GM23338 (cell line): ENCODE measurements at regions not wholly inside any gene's neighbourhood (a gene's known extent, or its start where the extent isn't known, plus 50 kb on each side); places are given as distances from the start of the nearest gene placed in this dataset.

Source experiments
- ATAC-seq: fragments of 200-7000 bp; cut with Tn5 transposase; 3 replicates; pipeline ENCODE4 v1.9.1; 2020
- DNase-seq: peaks from one replicate; pipeline ENCODE4 v3.0.0-alpha.2; 2015; ENCODE audit warnings: low spot score
- H2AFZ ChIP-seq: fragments of 200-600 bp; sonication (generic); 2 replicates; pipeline ENCODE4 v1.8.0; 2016; ENCODE audit warnings: antibody characterized with exemption, mild to moderate bottlenecking, moderate library complexity
- H3F3A ChIP-seq: fragments of 200-600 bp; sonication (generic); replicated peaks from 2 replicates; pipeline ENCODE4 v1.8.0; 2017; ENCODE audit warnings: antibody characterized with exemption, mixed run types, low read depth
- H3K27ac ChIP-seq: fragments of 200-600 bp; sonication (generic); 2 replicates; pipeline ENCODE4 v1.6.1; 2016; ENCODE audit warnings: low read depth
- H3K27me3 ChIP-seq: fragments of 200-600 bp; sonication (generic); 2 replicates; pipeline ENCODE4 v1.8.0; 2016; ENCODE audit warnings: mild to moderate bottlenecking, mixed run types, moderate library complexity; ENCODE audit not compliant: insufficient read depth
- H3K36me3 ChIP-seq: fragments of 200-600 bp; sonication (generic); 2 replicates; pipeline ENCODE4 v1.8.0; 2016; ENCODE audit warnings: mild to moderate bottlenecking; ENCODE audit not compliant: insufficient read depth
- H3K4me1 ChIP-seq: fragments of 200-600 bp; sonication (generic); 2 replicates; pipeline ENCODE4 v1.8.0; 2016; ENCODE audit warnings: mild to moderate bottlenecking, moderate library complexity; ENCODE audit not compliant: insufficient read depth
- H3K4me2 ChIP-seq: fragments of 200-600 bp; sonication (generic); 2 replicates; pipeline ENCODE4 v1.7.1; 2017; ENCODE audit warnings: mixed run types
- H3K4me3 ChIP-seq: fragments of 200-600 bp; sonication (generic); 2 replicates; pipeline ENCODE4 v1.6.1; 2016; ENCODE audit warnings: mixed run types
- H3K79me2 ChIP-seq: fragments of 200-600 bp; sonication (generic); replicated peaks from 2 replicates; pipeline ENCODE4 v1.8.0; 2017; ENCODE audit warnings: mild to moderate bottlenecking; ENCODE audit not compliant: insufficient read depth
- H3K9me2 ChIP-seq: fragments of 200-600 bp; sonication (generic); 2 replicates; pipeline ENCODE4 v1.8.0; 2017; ENCODE audit not compliant: insufficient read depth
- H4K20me1 ChIP-seq: fragments of 200-600 bp; sonication (generic); replicated peaks from 2 replicates; pipeline ENCODE4 v1.8.0; 2017; ENCODE audit warnings: mild to moderate bottlenecking; ENCODE audit not compliant: insufficient read depth
- H3K27ac Mint-ChIP-seq: 2 replicates; pipeline ENCODE4 v1.8.0; 2020; ENCODE audit warnings: inconsistent platforms, mild to moderate bottlenecking, moderate library complexity, mixed read lengths
- H3K27me3 Mint-ChIP-seq: 3 replicates; pipeline ENCODE4 v1.8.0; 2022; ENCODE audit warnings: low read depth, mild to moderate bottlenecking, moderate library complexity, mixed read lengths, inconsistent platforms; ENCODE audit not compliant: insufficient read depth, poor library complexity
- H3K36me3 Mint-ChIP-seq: 3 replicates; pipeline ENCODE4 v1.8.0; 2021; ENCODE audit warnings: low read depth, mild to moderate bottlenecking, inconsistent platforms, moderate library complexity, mixed read lengths
- H3K4me1 Mint-ChIP-seq: 3 replicates; pipeline ENCODE4 v1.8.0; 2020; ENCODE audit warnings: mild to moderate bottlenecking, inconsistent platforms, mixed read lengths
- H3K4me3 Mint-ChIP-seq: 3 replicates; pipeline ENCODE4 v1.8.0; 2021; ENCODE audit warnings: moderate library complexity, mild to moderate bottlenecking, inconsistent platforms, mixed read lengths
- H3K9me3 Mint-ChIP-seq: 3 replicates; pipeline ENCODE4 v1.8.0; 2020; ENCODE audit warnings: moderate library complexity, mild to moderate bottlenecking, inconsistent platforms, mixed read lengths
- CREB1 ChIP-seq: fragments of 250-450 bp; sonication (Bioruptor Pico); IDR thresholded peaks from 2 replicates; pipeline ENCODE4 v1.5.0; 2020; ENCODE audit warnings: low read depth, mild to moderate bottlenecking, moderate library complexity
- CTCF ChIP-seq, 2 experiments: fragments of 200-600 bp in 1 of 2; sonication (generic) in 1 of 2; conservative IDR thresholded peaks; 2 replicates each; pipeline versions ENCODE4 v1.5.1 to v1.6.1; 2016 to 2017; ENCODE audit warnings: antibody characterized with exemption in 2 of 2, low read depth in 2 of 2, mild to moderate bottlenecking in 2 of 2, moderate library complexity in 1 of 2
- EZH2phosphoT487 ChIP-seq: fragments of 200-600 bp; sonication (generic); IDR thresholded peaks from one replicate; pipeline ENCODE4 v1.8.1; 2018; ENCODE audit warnings: antibody characterized with exemption; ENCODE audit not compliant: unreplicated experiment
- JUNB ChIP-seq: IDR thresholded peaks from one replicate; pipeline ENCODE4 v1.6.1; 2016; ENCODE audit warnings: antibody characterized with exemption; ENCODE audit not compliant: unreplicated experiment
- NANOG ChIP-seq: IDR thresholded peaks from 2 replicates; pipeline ENCODE4 v1.6.1; 2016; ENCODE audit warnings: antibody characterized with exemption, borderline replicate concordance
- POLR2AphosphoS5 ChIP-seq: IDR thresholded peaks from 2 replicates; pipeline ENCODE4 v1.6.1; 2016; ENCODE audit warnings: antibody characterized with exemption, low read depth
- ZNF114 ChIP-seq: fragments of 250-450 bp; sonication (Bioruptor Pico); IDR thresholded peaks from 2 replicates; pipeline ENCODE4 v1.5.0; 2020; ENCODE audit warnings: mild to moderate bottlenecking, moderate library complexity
- TF ChIP-seq, protein P1 (sequence below): fragments of 250-450 bp; sonication (Bioruptor Pico); IDR thresholded peaks from 2 replicates; pipeline ENCODE4 v1.5.0; 2020; ENCODE audit warnings: mild to moderate bottlenecking, moderate library complexity

DNA sequence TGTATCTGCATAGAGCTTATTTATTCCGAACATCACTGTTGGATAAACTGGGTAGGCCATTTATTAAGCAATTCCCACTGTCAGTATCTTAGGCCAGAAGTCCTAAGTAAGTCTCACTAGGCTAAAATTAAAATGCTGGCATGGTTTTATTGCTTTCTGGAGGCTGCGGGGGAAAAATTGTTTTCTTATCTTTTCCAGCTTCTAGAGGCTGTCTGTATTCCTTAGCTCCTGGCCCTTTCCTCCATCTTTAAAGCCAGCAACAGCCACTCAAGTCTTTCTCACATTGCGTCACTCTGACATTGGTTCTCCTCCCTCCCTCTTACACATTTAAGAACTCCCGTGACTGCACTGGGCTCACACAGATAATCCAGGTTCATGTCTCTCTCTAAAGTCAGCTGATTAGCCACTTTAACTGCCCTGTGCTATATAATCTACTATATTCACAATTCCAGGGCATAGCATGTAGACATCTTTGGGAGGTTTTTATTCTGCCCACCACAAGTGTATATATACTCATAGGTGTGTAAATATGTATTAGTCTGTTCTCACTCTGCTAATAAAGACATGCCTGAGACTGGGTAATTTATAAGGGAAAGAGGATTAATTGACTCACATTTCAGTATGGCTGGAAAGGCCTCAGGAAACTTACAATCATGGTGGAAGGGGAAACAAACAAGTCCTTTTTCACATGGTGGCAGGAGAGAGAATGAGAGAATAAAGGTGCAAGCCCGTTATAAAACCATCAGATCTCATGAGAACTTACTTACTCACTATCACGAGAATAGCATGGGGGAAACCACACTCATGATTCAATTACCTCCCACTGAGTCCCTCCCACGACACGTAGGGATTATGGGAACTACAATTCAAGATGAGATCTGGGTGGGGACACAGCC, 113.5 kb upstream of the SLC7A14 start:
- Mint-ChIP-seq H3K36me3 (no peaks in the 10 kb centered on the region), H3K4me3 (no peak overlapping the region), H3K9me3 (no peaks in the 10 kb centered on the region), H3K27me3 (peaks cover 2% of the 10 kb centered on the region), H3K27ac (no peak overlapping the region), H3K4me1 (peaks cover 18% of the 10 kb centered on the region)
- H3K4me2 ChIP-seq = no peak overlapping the region
- ATAC-seq (no peak), DNase-seq (no peak)
- H3K4me3 ChIP-seq = no peak overlapping the region
- no peaks in the 10 kb centered on the region for H3K79me2 ChIP-seq
- no peak overlapping the region for H2AFZ ChIP-seq
- no peak overlapping the region for H3K27ac ChIP-seq
- no peaks in the 10 kb centered on the region for H4K20me1 ChIP-seq
- H3K27me3 ChIP-seq = no peaks in the 10 kb centered on the region
- H3F3A ChIP-seq = no peaks in the 10 kb centered on the region
- H3K4me1 ChIP-seq = peaks cover 13% of the 10 kb centered on the region
- peaks cover 8% of the 10 kb centered on the region for H3K9me2 ChIP-seq
- TF ChIP-seq EZH2phosphoT487 = no peak
- TF ChIP-seq POLR2AphosphoS5 = no peak
- no peak for TF ChIP-seq CREB1 (CRISPR knock-in tag)
- TF ChIP-seq JUNB = no peak
- TF ChIP-seq ZNF114 = no peak
- no peak for TF ChIP-seq NANOG
- TF ChIP-seq CTCF (conservative IDR thresholded peaks at IDR 0.05; ENCODE audit: low read depth in 2 of 2) = no peak
- no peaks in the 10 kb centered on the region for H3K36me3 ChIP-seq

DNA sequence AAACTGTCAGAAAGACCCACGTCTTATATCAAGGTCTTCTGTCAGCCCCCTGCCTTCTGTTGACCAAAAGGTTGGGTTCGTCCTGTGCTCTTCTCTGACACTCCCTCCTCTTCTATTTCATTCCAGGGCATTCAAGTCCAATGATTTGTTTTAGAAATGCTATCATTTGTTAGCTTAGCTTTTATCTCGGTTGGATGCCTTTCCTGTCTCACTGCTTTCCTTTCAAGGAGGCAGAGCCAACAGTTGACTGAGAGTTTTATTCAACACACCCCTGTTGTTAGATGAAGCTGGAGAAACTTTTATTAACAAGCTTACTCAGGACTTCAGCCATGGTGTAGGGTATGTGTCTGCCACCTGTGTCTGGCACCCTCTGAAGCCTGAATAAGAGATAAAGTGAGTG, 112.0 kb upstream of the SLC7A14 start:
- peaks cover 13% of the 10 kb centered on the region for H3K4me1 Mint-ChIP-seq
- Histone ChIP-seq H2AFZ (no peak overlapping the region), H3K27me3 (no peaks in the 10 kb centered on the region), H3K79me2 (no peaks in the 10 kb centered on the region), H4K20me1 (no peaks in the 10 kb centered on the region), H3F3A (no peaks in the 10 kb centered on the region), H3K4me1 (peaks cover 13% of the 10 kb centered on the region), H3K36me3 (no peaks in the 10 kb centered on the region), H3K4me3 (no peak overlapping the region), H3K27ac (no peak overlapping the region), H3K9me2 (peaks cover 11% of the 10 kb centered on the region), H3K4me2 (no peak overlapping the region)
- TF ChIP-seq, protein P1, sequence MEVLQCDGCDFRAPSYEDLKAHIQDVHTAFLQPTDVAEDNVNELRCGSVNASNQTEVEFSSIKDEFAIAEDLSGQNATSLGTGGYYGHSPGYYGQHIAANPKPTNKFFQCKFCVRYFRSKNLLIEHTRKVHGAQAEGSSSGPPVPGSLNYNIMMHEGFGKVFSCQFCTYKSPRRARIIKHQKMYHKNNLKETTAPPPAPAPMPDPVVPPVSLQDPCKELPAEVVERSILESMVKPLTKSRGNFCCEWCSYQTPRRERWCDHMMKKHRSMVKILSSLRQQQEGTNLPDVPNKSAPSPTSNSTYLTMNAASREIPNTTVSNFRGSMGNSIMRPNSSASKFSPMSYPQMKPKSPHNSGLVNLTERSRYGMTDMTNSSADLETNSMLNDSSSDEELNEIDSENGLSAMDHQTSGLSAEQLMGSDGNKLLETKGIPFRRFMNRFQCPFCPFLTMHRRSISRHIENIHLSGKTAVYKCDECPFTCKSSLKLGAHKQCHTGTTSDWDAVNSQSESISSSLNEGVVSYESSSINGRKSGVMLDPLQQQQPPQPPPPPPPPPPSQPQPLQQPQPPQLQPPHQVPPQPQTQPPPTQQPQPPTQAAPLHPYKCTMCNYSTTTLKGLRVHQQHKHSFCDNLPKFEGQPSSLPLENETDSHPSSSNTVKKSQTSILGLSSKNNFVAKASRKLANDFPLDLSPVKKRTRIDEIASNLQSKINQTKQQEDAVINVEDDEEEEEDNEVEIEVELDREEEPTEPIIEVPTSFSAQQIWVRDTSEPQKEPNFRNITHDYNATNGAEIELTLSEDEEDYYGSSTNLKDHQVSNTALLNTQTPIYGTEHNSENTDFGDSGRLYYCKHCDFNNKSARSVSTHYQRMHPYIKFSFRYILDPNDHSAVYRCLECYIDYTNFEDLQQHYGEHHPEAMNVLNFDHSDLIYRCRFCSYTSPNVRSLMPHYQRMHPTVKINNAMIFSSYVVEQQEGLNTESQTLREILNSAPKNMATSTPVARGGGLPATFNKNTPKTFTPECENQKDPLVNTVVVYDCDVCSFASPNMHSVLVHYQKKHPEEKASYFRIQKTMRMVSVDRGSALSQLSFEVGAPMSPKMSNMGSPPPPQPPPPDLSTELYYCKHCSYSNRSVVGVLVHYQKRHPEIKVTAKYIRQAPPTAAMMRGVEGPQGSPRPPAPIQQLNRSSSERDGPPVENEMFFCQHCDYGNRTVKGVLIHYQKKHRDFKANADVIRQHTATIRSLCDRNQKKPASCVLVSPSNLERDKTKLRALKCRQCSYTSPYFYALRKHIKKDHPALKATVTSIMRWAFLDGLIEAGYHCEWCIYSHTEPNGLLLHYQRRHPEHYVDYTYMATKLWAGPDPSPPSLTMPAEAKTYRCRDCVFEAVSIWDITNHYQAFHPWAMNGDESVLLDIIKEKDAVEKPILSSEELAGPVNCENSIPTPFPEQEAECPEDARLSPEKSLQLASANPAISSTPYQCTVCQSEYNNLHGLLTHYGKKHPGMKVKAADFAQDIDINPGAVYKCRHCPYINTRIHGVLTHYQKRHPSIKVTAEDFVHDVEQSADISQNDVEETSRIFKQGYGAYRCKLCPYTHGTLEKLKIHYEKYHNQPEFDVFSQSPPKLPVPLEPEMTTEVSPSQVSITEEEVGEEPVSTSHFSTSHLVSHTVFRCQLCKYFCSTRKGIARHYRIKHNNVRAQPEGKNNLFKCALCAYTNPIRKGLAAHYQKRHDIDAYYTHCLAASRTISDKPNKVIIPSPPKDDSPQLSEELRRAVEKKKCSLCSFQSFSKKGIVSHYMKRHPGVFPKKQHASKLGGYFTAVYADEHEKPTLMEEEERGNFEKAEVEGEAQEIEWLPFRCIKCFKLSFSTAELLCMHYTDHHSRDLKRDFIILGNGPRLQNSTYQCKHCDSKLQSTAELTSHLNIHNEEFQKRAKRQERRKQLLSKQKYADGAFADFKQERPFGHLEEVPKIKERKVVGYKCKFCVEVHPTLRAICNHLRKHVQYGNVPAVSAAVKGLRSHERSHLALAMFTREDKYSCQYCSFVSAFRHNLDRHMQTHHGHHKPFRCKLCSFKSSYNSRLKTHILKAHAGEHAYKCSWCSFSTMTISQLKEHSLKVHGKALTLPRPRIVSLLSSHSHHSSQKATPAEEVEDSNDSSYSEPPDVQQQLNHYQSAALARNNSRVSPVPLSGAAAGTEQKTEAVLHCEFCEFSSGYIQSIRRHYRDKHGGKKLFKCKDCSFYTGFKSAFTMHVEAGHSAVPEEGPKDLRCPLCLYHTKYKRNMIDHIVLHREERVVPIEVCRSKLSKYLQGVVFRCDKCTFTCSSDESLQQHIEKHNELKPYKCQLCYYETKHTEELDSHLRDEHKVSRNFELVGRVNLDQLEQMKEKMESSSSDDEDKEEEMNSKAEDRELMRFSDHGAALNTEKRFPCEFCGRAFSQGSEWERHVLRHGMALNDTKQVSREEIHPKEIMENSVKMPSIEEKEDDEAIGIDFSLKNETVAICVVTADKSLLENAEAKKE (CRISPR knock-in tag) = no peak
- 0 out of 2 replicates have a peak, but pooled peaks have one; percentile 5 for TF ChIP-seq NANOG
- H3K36me3 Mint-ChIP-seq = no peaks in the 10 kb centered on the region
- DNase-seq (peak; percentile 40), ATAC-seq (peak; percentile 36; the same call in 2 of the 3 replicates)
- no peaks in the 10 kb centered on the region for H3K27me3 Mint-ChIP-seq
- H3K27ac Mint-ChIP-seq = no peak overlapping the region
- no peak overlapping the region for H3K4me3 Mint-ChIP-seq
- no peaks in the 10 kb centered on the region for H3K9me3 Mint-ChIP-seq
